Fibroblast of skin of left biceps (primary cell): ENCODE measurements at regions not wholly inside any gene's neighbourhood (a gene's known extent, or its start where the extent isn't known, plus 50 kb on each side); places are given as distances from the start of the nearest gene placed in this dataset.
A peak's percentile ranks its signal among the peaks of the same experiment; 100 is the strongest.
"Not testable (repeated sequence)": the region's sequence is repeated elsewhere in the genome, so short reads cannot be mapped to it uniquely, and the experiment has no call there.

ENCODE experiments used
- DNase-seq, 2 experiments: peaks; one replicate each; pipeline ENCODE4 v3.0.0-alpha.2; 2013; ENCODE audit warnings: low read depth in 2 of 2

DNA sequence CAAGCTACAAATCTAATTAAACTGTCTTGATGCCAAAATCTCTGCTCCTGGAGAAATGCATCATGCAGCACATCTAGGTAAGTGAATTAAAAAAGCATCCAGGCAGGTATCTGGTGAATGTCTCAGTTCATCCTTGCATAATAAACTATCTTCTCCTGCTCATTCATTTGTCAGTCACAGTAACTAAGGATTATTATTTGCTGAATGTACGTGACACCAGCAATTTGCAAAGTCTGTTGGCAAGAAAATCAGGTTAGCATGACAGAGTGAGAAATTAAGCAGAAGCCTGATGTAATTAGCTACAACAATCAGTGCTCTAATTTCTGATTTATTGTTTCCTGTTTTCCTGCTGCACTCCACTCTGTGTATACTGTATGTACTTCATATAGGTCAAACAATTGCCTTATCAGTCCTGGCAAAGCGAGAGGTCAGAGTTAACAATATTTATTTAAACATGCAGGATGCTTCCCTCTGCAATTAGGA lies 213.6 kb downstream of the FBXO8 start:
- DNase-seq, result no peak

DNA sequence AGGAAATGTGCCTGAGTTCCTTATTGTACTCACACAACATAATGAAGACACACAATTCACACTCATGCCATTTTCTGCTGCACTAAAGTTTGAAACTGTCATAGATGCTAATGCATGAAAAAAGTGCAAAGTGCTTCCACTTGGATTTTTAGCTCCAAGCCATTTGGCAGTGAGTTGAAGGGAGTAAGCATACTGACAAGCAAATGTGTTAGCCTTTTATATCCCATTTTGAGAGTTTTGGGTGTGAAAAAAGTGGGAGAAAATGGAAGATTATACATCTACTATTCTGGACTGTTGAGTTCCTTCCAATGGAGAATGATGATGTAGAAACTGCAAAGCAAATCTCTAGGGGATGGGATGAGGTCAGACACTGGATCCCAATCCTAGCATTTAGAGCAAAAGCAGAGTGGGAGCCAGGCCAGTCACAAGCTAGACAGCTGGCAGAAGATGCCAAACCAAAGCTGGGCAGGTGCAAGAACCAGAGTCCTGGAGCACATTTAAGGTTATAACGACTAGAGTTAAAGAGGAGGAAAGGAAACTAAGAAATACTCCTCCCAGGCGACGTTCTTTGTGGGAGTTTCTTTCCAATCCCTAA lies 216.8 kb downstream of the FBXO8 start:
- no peak for DNase-seq

DNA sequence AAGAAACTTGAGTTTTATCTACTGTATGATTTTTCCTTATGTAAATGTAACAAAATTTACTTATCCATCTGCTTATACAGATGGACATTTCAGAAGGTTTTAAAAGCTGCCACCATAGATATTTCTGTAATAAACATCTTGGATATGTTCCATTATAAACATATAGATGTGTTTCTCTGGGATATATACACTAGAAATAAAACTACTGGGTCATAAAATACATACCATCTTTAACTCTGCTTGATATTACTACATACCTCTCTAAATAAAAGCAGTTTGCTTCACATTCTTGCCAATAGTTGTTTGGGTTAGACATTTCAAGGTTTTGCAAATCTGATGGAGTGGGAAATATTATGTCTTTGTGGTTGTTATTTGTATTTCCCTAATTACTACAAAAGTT lies 220.6 kb downstream of the FBXO8 start:
- no peak for DNase-seq

DNA sequence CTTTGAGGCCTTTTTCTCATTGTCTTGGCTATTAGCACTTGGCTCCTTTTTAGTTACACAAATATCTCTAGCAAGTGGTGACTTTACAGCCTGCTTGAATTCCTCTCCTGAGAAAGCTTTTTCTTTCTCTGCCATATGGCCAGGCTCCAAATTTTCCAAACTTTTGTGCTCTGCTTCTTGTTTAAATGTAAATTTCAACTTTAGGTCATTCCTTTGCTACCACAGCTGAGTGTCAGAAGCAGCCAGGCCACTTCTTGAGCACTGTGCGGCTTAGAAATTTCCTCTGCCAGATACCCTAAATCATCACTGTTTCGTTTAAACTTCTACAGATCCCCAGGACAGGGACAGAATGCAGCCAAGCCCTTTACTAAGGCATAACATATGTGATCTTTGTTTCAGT lies 222.4 kb downstream of the FBXO8 start:
- no peak for DNase-seq

DNA sequence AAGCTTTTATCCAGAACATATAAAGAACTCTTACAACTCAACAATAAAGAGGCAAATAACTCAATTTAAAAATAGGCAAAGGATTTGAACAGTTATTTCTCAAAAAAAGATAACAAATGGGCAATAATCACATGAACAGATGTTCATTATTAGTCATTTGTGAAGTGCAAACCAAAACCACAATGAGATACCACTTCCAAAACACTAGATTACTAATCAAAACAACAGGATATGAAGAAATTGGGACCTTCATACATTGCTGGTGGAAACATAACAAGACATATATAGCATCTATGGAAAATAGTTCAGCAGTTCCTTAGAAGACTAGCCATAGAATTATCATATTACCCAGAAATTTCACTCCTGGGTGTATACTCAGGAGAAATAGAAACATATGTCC lies 224.6 kb downstream of the FBXO8 start:
- DNase-seq, result no peak

DNA sequence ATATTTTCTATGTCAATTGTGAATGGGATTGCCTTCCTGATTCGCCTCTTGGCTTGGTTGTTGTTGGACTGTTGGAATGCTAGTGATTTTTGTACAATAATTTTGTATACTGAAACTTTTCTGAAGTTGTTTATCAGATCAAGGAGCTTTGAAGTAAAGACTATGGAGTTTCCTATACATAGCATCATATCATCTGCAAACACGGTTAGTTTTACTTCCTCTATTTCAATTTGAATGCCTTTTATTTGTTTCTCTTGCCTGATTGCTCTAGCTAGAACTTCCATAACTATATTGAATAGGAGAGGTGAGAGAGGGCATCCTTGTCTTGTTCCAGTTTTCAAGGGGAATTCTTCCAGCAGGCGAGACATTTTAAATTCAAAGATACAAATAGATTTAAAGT lies 226.5 kb downstream of the FBXO8 start:
- DNase-seq, result no peak

DNA sequence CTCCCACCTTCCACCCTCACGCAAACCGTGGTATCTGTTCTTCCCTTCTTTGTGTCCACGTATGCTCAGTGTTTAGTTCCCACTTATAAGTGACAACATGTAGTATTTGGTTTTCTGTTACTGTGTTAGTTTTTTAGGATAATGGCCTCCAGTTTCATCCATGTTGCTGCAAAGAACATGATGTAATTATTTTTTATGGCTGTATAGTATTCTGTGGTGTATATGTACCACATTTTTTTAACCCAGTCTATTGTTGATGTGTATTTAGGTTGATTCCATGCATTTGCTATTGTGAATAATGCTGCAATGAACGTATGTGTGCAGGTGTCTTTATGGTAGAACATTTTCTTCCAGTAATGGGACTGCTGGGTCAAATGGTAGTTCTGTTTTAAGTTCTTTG lies 228.1 kb downstream of the FBXO8 start:
- no peak for DNase-seq

DNA sequence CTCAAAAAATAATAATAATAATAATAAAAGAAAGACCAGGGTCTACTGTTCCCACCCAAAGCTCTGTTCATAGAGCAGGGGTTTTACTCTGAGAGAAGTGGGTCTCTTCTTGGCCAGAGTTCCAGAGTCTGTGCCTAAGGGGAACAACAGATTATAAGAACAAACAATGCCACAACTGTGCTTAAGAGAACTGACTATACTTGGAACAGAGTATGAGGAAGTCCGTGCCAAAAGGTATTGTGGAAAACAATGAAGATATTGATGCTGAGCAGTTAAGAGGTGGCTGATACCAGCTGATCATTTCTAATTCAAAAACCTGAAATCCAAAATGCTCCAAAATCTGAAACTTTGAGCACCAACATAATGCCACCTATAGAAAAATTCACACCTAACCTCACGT lies 229.6 kb downstream of the FBXO8 start:
- no peak for DNase-seq

DNA sequence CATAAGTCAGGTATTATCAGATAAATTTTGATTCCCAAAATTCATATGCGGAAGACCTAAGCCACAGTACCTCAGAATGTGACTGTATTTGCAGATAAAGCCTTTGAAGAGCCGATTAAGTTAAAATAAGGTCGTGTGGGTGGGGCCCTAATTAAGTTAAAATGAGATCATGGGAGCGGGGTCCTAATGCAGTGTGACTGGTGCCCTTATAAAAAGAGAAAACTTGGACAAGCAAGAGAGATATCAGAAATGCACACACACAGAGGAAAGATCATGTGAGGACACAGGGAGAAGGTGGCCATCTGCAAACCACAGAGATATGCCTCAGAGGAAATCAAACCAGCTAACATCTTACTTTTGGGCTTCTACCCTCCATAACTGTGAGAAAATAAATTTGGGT lies 236.1 kb downstream of the FBXO8 start:
- no peak for DNase-seq

DNA sequence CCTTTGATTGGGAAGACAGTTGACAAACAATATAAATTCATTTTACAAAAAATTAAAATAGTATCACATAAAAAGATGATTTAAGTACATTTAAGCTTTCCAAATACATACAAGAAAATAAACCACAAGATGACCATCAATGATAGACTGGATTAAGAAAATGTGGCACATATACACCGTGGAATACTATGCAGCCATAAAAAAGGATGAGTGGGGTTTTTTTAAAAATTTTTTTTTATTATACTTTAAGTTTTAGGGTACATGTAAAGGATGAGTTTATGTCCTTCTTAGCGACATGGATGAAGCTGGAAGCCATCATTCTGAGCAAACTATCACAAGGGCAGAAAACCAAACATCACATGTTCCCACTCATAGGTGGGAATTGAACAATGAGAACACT lies 237.6 kb downstream of the FBXO8 start:
- DNase-seq, result not testable (repeated sequence)

DNA sequence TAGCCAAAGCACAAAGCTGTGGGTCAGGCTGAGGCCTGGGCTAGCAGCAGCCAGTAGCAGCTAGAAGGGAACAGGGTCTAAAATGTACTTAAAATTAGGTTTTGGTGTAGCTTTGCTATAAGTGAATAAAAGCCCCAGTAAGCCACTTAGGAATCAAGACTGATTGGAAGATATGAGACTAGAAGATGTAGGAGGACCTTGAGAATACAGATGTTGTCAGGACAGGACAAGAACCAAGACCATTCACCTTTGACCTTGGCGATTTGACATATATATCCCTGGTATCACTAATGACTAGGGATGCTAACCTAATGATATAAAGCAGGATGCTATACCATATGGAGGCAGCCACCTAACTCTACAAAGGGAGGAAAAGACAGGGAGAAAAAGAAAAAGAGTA lies 238.1 kb downstream of the FBXO8 start:
- no peak for DNase-seq

DNA sequence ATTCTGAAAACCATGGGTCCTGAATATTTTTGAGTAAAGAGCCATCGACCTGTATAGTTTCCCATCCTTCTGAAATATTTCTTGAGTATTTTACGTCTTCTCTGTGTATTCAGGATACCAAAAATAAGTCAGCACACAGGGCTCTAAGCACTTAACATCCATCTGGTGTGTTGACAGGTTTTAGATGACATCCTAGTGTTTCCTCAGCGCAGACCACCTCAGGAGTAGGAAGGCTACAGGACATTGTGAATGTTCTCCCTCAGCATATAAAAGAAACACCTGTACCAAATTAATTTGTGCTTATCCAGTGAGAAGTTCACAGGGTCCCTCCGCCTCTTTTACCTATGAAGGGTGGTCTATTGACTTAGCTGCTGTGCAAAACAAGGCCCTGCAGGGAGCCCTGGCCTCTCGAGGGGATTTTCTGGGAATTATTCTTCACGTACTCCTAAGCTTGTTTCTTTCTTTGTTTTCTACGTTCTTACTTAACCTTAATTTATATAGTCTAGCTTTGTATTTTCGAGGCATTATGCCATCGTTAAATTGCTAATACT lies 241.8 kb downstream of the FBXO8 start:
- no peak for DNase-seq

DNA sequence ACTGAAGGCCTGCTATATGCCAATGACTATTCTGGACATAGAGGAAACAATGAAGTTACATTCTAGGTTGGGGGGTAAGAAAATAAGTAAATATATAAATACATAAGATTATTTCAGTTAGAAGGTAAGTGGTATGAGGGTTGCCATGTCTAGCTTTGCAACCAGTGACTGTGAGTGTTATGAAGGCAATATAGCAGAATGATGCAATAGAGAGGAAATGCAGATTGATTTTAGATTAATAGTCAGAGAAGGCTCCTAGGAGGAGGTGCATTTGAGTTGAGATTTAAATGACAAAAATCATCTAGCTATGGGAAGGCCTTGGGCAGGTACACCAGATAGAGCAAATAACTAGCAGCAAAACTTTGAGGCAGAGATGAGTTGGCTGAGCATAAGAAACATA lies 243.2 kb downstream of the FBXO8 start:
- no peak for DNase-seq

DNA sequence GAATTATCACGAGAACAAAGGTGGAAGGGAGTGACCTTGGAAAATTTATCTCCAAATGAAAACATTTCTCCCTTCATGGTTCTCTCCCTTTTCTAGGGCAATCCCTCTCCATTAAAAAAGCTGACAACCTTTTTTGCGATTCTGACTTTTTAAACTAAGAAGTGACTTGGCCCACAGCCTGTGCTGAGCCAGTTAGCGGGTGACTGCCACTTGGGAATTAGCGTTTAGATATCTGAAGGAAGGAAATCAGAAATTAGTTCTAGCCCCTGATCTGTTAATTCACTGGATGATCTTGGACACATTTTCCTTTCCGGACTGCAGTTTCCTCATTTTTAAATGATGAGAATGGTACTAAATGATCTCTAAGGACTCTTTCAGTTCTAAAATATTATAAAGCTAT lies 245.0 kb downstream of the FBXO8 start:
- DNase-seq, result no peak

DNA sequence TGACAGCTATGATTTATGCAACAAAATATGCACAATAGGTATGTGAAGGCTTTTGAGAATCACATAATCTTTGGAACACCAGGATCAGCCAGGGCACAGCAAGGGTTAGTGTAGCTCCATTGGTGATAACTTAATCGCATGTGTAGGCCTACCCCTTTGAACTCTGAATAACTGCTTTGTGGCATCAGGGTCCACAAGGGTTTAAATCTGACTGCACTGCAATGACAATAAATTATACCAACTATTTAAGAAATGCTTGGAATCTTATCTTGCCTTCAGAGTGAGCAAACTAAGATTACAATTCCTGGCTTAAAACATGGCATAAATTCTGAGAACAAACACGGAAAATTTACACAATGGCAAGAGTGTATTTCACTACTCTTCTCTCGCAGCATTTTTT lies 245.8 kb downstream of the FBXO8 start:
- no peak for DNase-seq

DNA sequence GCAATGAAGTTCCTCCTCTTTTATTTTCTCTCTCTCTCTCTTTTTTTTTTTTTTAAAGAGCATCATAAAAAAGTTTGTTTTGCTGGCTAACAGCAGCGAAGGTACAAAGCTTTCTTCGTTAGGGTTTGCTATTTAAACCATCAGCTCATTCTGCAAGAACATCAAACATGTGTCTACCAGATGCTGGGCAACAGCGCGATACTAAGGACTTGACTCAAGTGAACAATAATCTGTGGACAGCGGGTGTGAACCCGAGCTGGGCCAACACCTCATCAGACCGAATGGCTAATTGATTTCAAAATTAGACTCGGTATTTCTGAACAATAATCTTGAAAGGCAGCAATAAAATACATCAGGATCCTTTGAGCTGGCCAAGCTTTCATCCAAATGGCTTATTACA lies 246.4 kb downstream of the FBXO8 start:
- peak; percentile 5 to 6 for DNase-seq

DNA sequence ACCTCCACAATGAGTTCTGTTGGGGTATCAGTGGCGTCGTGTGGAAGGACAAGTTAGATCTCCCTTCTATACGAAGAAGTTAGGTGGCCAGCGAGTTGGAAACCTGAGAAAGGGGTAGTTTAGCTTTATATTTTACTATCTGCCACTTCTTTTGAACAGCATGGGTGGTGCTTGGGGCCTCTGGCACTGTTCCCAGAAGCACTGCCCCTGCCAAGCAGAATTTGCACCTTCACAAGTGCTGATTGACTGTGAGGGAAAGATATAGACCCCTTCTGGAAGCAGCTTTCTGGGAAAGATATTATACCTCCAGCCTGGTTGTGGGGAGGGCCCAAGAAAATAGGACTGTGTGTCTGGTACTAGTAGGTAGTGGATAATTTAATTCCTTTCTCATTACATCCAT lies 246.9 kb downstream of the FBXO8 start:
- no peak for DNase-seq

DNA sequence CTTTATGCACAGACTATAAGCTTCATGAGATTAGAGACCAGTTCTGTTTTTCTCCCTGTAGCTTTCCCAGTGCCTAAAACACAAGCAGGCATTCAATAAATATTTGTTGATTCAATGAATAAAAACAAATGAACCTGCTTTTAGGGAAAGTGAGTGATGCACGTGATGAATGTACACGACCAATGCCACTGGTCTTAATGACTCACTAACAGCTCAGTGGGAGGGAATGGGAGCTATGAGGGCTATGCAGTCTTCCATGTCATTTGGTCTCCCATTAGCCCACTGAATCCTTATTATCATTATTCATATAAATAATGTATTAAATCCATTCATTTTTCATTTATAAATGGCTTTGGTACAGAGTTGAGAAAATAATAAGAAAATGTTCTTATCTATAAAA lies 247.4 kb downstream of the FBXO8 start:
- no peak for DNase-seq

DNA sequence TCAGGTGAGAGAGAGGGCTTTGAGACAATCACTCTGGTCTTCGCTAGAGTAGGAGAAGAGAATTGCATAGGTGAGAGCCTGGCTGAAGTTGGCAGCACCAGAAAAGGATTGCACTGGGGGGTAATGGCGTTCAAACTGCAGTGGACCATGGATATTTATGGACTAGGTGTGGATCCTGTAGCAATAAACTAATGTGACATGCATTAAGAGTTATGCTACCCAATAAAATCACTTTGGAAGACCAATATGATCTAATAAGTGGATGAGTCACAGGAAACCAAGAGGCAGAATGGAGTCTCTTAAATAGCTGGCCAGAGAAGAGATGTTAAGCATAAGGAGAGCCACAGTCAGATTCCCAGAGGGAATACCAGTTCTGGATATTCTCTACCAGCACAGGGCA lies 259.8 kb downstream of the FBXO8 start:
- no peak for DNase-seq

DNA sequence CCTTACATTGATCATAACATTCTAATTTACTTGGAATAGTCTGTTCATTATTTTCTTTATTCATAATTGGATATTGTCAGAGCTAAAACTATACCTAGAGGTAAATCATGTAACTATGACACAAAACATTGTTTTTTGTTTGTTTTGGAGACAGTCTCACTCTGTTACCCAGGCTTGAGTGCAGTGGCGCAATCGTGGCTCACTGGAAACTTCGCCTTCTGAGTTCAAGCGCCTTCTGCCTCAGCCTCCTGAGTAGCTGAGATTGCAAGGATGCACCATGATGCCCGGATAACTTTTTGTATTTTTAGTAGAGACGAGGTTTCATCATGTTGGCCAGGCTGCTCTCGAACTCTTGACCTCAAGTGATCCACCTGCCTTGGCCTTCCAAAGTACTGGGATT lies 265.2 kb downstream of the FBXO8 start:
- no peak for DNase-seq

DNA sequence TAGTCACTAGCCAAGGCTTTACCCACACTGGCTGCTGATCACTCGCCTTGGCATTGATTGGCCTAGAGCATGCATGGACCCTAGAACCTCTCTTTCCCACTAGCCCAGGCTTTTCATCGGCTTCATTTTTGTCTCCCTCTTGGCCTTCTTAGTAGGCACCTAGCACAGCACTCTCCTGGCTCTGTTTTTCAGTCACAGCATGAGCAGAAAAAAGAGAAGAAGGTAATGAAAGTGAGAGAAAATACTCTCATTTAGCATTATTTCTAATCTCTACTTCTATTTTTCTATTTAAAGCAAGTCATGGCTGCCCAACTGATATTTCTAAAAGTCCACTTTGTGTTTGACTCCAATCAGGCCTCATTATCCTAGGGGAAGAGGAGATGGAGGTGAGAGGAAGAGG lies 267.2 kb downstream of the FBXO8 start:
- no peak for DNase-seq

DNA sequence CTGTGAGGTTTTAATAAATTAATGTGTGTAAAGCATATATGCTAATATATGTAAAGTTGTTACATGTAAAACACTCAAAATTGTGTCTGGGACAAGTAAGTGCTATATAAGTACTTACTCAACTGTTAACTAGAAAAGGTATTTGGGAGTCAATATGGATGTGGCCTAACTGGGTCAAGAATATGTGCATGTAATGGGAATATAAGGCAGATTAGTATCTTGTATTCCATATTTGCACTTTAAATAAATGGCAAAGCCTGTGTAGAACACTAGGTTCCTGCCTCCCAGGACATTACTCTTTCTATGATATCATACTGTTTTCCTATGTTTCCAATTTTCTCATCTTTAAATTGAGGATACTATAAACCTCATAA lies 270.6 kb downstream of the FBXO8 start:
- no peak for DNase-seq

DNA sequence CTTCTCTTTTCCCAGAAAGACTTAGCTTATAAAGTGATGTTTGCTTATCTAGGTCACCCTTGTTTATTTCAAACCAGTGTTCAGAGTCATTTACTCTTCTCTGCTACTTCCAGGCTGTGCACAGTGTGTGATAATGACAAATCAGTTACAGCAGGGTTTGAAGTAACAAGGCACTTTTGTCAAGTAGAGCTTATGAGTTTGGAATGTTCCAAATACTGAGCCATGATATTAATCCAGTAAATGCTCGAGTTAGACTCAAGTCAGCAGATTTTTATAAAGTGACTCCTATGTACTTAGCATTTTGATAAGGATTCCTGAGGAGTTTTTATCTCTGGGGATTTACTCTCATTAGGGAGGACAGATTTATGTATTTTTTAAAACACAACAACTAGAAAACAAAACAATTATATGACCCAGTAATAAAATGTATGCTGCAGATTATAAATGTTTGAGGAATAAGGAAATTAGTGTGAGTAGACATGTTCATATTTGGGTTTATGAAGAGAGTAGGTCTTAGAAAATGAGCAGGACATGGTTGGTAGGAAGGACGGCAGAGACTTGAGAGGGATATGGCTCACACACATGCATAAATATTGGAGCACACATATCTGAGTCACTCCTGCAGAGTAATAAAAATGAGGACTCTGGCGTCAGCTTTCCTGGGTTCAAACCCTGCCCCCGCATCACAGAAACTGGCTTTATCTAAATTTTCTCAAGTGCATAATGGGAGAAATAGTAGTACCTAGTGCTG lies 271.2 kb downstream of the FBXO8 start:
- DNase-seq, result no peak

DNA sequence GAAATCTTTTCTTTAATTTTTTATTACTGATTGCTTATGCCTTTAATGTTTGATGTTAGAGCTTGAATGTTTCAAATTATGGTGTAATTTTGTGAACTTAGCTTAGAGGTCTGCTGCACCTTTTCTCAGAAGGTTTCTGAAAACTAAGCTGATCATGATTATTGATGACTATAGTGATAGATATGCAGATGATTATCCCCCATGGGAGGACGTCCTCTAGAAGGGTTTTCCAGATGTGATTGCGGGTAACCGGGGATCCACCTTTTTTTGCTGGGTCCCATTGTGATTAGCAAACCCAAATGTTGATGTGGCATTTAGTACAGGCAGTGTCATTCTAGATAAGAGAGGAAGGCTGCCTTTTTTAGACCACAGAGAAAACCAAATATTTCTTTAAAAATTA lies 272.9 kb downstream of the FBXO8 start:
- no peak for DNase-seq
